GM23338 (cell line): ENCODE measurements at regions not wholly inside any gene's neighbourhood (a gene's known extent, or its start where the extent isn't known, plus 50 kb on each side); places are given as distances from the start of the nearest gene placed in this dataset.

ENCODE experiments used
- ATAC-seq: fragments of 200-7000 bp; cut with Tn5 transposase; 3 replicates; pipeline ENCODE4 v1.9.1; 2020
- DNase-seq: peaks from one replicate; pipeline ENCODE4 v3.0.0-alpha.2; 2015; ENCODE audit warnings: low spot score
- H2AFZ ChIP-seq: fragments of 200-600 bp; sonication (generic); 2 replicates; pipeline ENCODE4 v1.8.0; 2016; ENCODE audit warnings: antibody characterized with exemption, mild to moderate bottlenecking, moderate library complexity
- H3F3A ChIP-seq: fragments of 200-600 bp; sonication (generic); replicated peaks from 2 replicates; pipeline ENCODE4 v1.8.0; 2017; ENCODE audit warnings: antibody characterized with exemption, mixed run types, low read depth
- H3K27ac ChIP-seq: fragments of 200-600 bp; sonication (generic); 2 replicates; pipeline ENCODE4 v1.6.1; 2016; ENCODE audit warnings: low read depth
- H3K27me3 ChIP-seq: fragments of 200-600 bp; sonication (generic); 2 replicates; pipeline ENCODE4 v1.8.0; 2016; ENCODE audit warnings: mild to moderate bottlenecking, mixed run types, moderate library complexity; ENCODE audit not compliant: insufficient read depth
- H3K36me3 ChIP-seq: fragments of 200-600 bp; sonication (generic); 2 replicates; pipeline ENCODE4 v1.8.0; 2016; ENCODE audit warnings: mild to moderate bottlenecking; ENCODE audit not compliant: insufficient read depth
- H3K4me1 ChIP-seq: fragments of 200-600 bp; sonication (generic); 2 replicates; pipeline ENCODE4 v1.8.0; 2016; ENCODE audit warnings: mild to moderate bottlenecking, moderate library complexity; ENCODE audit not compliant: insufficient read depth
- H3K4me2 ChIP-seq: fragments of 200-600 bp; sonication (generic); 2 replicates; pipeline ENCODE4 v1.7.1; 2017; ENCODE audit warnings: mixed run types
- H3K4me3 ChIP-seq: fragments of 200-600 bp; sonication (generic); 2 replicates; pipeline ENCODE4 v1.6.1; 2016; ENCODE audit warnings: mixed run types
- H3K79me2 ChIP-seq: fragments of 200-600 bp; sonication (generic); replicated peaks from 2 replicates; pipeline ENCODE4 v1.8.0; 2017; ENCODE audit warnings: mild to moderate bottlenecking; ENCODE audit not compliant: insufficient read depth
- H3K9me2 ChIP-seq: fragments of 200-600 bp; sonication (generic); 2 replicates; pipeline ENCODE4 v1.8.0; 2017; ENCODE audit not compliant: insufficient read depth
- H4K20me1 ChIP-seq: fragments of 200-600 bp; sonication (generic); replicated peaks from 2 replicates; pipeline ENCODE4 v1.8.0; 2017; ENCODE audit warnings: mild to moderate bottlenecking; ENCODE audit not compliant: insufficient read depth
- H3K27ac Mint-ChIP-seq: 2 replicates; pipeline ENCODE4 v1.8.0; 2020; ENCODE audit warnings: inconsistent platforms, mild to moderate bottlenecking, moderate library complexity, mixed read lengths
- H3K27me3 Mint-ChIP-seq: 3 replicates; pipeline ENCODE4 v1.8.0; 2022; ENCODE audit warnings: low read depth, mild to moderate bottlenecking, moderate library complexity, mixed read lengths, inconsistent platforms; ENCODE audit not compliant: insufficient read depth, poor library complexity
- H3K36me3 Mint-ChIP-seq: 3 replicates; pipeline ENCODE4 v1.8.0; 2021; ENCODE audit warnings: low read depth, mild to moderate bottlenecking, inconsistent platforms, moderate library complexity, mixed read lengths
- H3K4me1 Mint-ChIP-seq: 3 replicates; pipeline ENCODE4 v1.8.0; 2020; ENCODE audit warnings: mild to moderate bottlenecking, inconsistent platforms, mixed read lengths
- H3K4me3 Mint-ChIP-seq: 3 replicates; pipeline ENCODE4 v1.8.0; 2021; ENCODE audit warnings: moderate library complexity, mild to moderate bottlenecking, inconsistent platforms, mixed read lengths
- H3K9me3 Mint-ChIP-seq: 3 replicates; pipeline ENCODE4 v1.8.0; 2020; ENCODE audit warnings: moderate library complexity, mild to moderate bottlenecking, inconsistent platforms, mixed read lengths
- CTCF ChIP-seq, 2 experiments: fragments of 200-600 bp in 1 of 2; sonication (generic) in 1 of 2; conservative IDR thresholded peaks; 2 replicates each; pipeline versions ENCODE4 v1.5.1 to v1.6.1; 2016 to 2017; ENCODE audit warnings: antibody characterized with exemption in 2 of 2, low read depth in 2 of 2, mild to moderate bottlenecking in 2 of 2, moderate library complexity in 1 of 2
- EZH2 ChIP-seq: fragments of 200-600 bp; sonication (generic); IDR thresholded peaks from one replicate; pipeline ENCODE4 v1.8.0; 2017; ENCODE audit warnings: antibody characterized with exemption, mild to moderate bottlenecking, low read depth; ENCODE audit not compliant: unreplicated experiment
- EZH2phosphoT487 ChIP-seq: fragments of 200-600 bp; sonication (generic); IDR thresholded peaks from one replicate; pipeline ENCODE4 v1.8.1; 2018; ENCODE audit warnings: antibody characterized with exemption; ENCODE audit not compliant: unreplicated experiment
- JUNB ChIP-seq: IDR thresholded peaks from one replicate; pipeline ENCODE4 v1.6.1; 2016; ENCODE audit warnings: antibody characterized with exemption; ENCODE audit not compliant: unreplicated experiment
- NANOG ChIP-seq: IDR thresholded peaks from 2 replicates; pipeline ENCODE4 v1.6.1; 2016; ENCODE audit warnings: antibody characterized with exemption, borderline replicate concordance
- POLR2AphosphoS5 ChIP-seq: IDR thresholded peaks from 2 replicates; pipeline ENCODE4 v1.6.1; 2016; ENCODE audit warnings: antibody characterized with exemption, low read depth
- REST ChIP-seq: IDR thresholded peaks from one replicate; pipeline ENCODE4 v1.6.1; 2018; ENCODE audit warnings: antibody characterized with exemption; ENCODE audit not compliant: unreplicated experiment
- STAT1 ChIP-seq: IDR thresholded peaks from one replicate; pipeline ENCODE4 v1.6.1; 2016; ENCODE audit warnings: antibody characterized with exemption; ENCODE audit not compliant: unreplicated experiment
- ZNF114 ChIP-seq: fragments of 250-450 bp; sonication (Bioruptor Pico); IDR thresholded peaks from 2 replicates; pipeline ENCODE4 v1.5.0; 2020; ENCODE audit warnings: mild to moderate bottlenecking, moderate library complexity
- ZNF331 ChIP-seq: fragments of 250-450 bp; sonication (Bioruptor Pico); IDR thresholded peaks from 2 replicates; pipeline ENCODE4 v1.5.0; 2020; ENCODE audit warnings: low read depth, mild to moderate bottlenecking, moderate library complexity

GRCh38 chr6:146890644-146891434 lies 292.1 kb downstream of the ADGB start:
- H3K36me3 ChIP-seq, result no peaks in the 10 kb centered on the region
- no peaks in the 10 kb centered on the region for H4K20me1 ChIP-seq
- no peaks in the 10 kb centered on the region for H3K4me1 ChIP-seq
- no peaks in the 10 kb centered on the region for H3K27me3 ChIP-seq
- DNase-seq (peak; percentile 22), ATAC-seq (peak; percentile 66)
- no peak overlapping the region for H2AFZ ChIP-seq
- Mint-ChIP-seq H3K27me3 (no peaks in the 10 kb centered on the region), H3K36me3 (no peaks in the 10 kb centered on the region), H3K4me1 (peaks cover 5% of the 10 kb centered on the region), H3K9me3 (no peaks in the 10 kb centered on the region; the same call in 2 of the 3 replicates), H3K4me3 (no peak overlapping the region), H3K27ac (no peak overlapping the region)
- no peak for TF ChIP-seq ZNF114 (CRISPR knock-in tag)
- peak; percentile 33 to 50 for TF ChIP-seq CTCF (conservative IDR thresholded peaks at IDR 0.05; ENCODE audit: low read depth in 2 of 2)
- TF ChIP-seq JUNB, result no peak
- no peak for TF ChIP-seq POLR2AphosphoS5
- no peak for TF ChIP-seq EZH2phosphoT487
- TF ChIP-seq EZH2, result no peak
- TF ChIP-seq REST, result no peak
- no peak for TF ChIP-seq ZNF331 (CRISPR knock-in tag)
- H3K4me3 ChIP-seq, result no peak overlapping the region
- no peak overlapping the region for H3K4me2 ChIP-seq
- H3K27ac ChIP-seq, result no peak overlapping the region
- H3K9me2 ChIP-seq, result peaks cover 14% of the 10 kb centered on the region; the same call in 1 of the 2 replicates
- no peaks in the 10 kb centered on the region for H3F3A ChIP-seq
- H3K79me2 ChIP-seq, result no peaks in the 10 kb centered on the region

- H3K36me3 ChIP-seq, result no peaks in the 10 kb centered on the region
- Mint-ChIP-seq H3K4me3 (no peak overlapping the region), H3K36me3 (no peaks in the 10 kb centered on the region), H3K27ac (no peak overlapping the region), H3K9me3 (no peaks in the 10 kb centered on the region; the same call in 2 of the 3 replicates), H3K27me3 (no peaks in the 10 kb centered on the region), H3K4me1 (peaks cover 5% of the 10 kb centered on the region)
- no peak overlapping the region for H3K27ac ChIP-seq
- H4K20me1 ChIP-seq, result no peaks in the 10 kb centered on the region
- H3K79me2 ChIP-seq, result no peaks in the 10 kb centered on the region
- H3F3A ChIP-seq, result no peaks in the 10 kb centered on the region
- no peak overlapping the region for H3K4me2 ChIP-seq
- ATAC-seq (no peak), DNase-seq (no peak)
- H3K27me3 ChIP-seq, result no peaks in the 10 kb centered on the region
- no peak overlapping the region; the same call in 1 of the 2 replicates for H2AFZ ChIP-seq
- no peaks in the 10 kb centered on the region for H3K4me1 ChIP-seq
- H3K9me2 ChIP-seq, result peaks cover 14% of the 10 kb centered on the region; the same call in 1 of the 2 replicates
- no peak overlapping the region for H3K4me3 ChIP-seq
- TF ChIP-seq EZH2 (no peak), CTCF (conservative IDR thresholded peaks at IDR 0.05; ENCODE audit: low read depth in 2 of 2) (no peak), STAT1 (no peak), EZH2phosphoT487 (no peak), NANOG (no peak), ZNF331 (CRISPR knock-in tag) (no peak), ZNF114 (CRISPR knock-in tag) (no peak), POLR2AphosphoS5 (no peak), JUNB (no peak), REST (no peak)
These were observed 293.0 kb downstream of the ADGB start for GRCh38 chr6:146891615-146892265.
